ENCODE measurements at regions not wholly inside any gene's neighbourhood (a gene's known extent, or its start where the extent isn't known, plus 50 kb on each side); places are given as distances from the start of the nearest gene placed in this dataset.

- TF ChIP-seq POLR2AphosphoS5 (IDR thresholded peaks at IDR 0.05), result no peak
- TF ChIP-seq CTCF (IDR thresholded peaks at IDR 0.05), result no peak
- no peak for TF ChIP-seq POLR2A (IDR thresholded peaks at IDR 0.05)
- TF ChIP-seq EP300 (IDR thresholded peaks at IDR 0.05; ENCODE audit: low read depth), result no peak
- Histone ChIP-seq H3K36me3 (no peaks in the 10 kb centered on the region), H3K4me3 (no peak overlapping the region), H3K27ac (no peak overlapping the region), H3K4me1 (peaks cover 7 to 18% (median 11%) of the 10 kb centered on the region in 4 donors), H3K27me3 (peaks cover 68% of the 10 kb centered on the region), H3K9me3 (no peaks in the 10 kb centered on the region)
- in situ Hi-C loops (cut with MboI; ENCODE audit: low pct_ligation_motif_present in 1 of 4, low pct_unique_long_range_greater_than_20kb in 1 of 4, low sequenced_read_pairs in 3 of 4), result loop anchor here (25.0 kb wide), 2 partner anchors 317 to 542 kb away; partner anchors contain the start of genes GNAS (in 2 of the 4) and GNAS-AS1 (in 2 of the 4)
- no peak for DNase-seq
- intact Hi-C loops (cut with DNase I; ENCODE audit: low total_unique reads), result no loop called here
- WGBS, 2 donors (ENCODE audit: low coverage in 1 of 2), result 53 to 80% methylated on average over 7 to 12 of the region's 12 CpGs
Observed at GRCh38 chr20:59404749-59405148, 104.3 kb downstream of the EDN3 start.

GRCh38 chr20:59405226-59406200 is 105.1 kb downstream of the EDN3 start:
- Histone ChIP-seq H3K9me3 (no peaks in the 10 kb centered on the region), H3K27ac (no peak overlapping the region), H3K36me3 (no peaks in the 10 kb centered on the region), H3K4me3 (no peak overlapping the region), H3K27me3 (peaks cover 67% of the 10 kb centered on the region), H3K4me1 (peaks cover 7 to 18% (median 11%) of the 10 kb centered on the region in 4 donors)
- 58 to 66% methylated on average over 10 to 15 of the region's 15 CpGs for WGBS, 2 donors (ENCODE audit: low coverage in 1 of 2)
- no peak for DNase-seq
- TF ChIP-seq CTCF (IDR thresholded peaks at IDR 0.05) (no peak), POLR2A (IDR thresholded peaks at IDR 0.05) (no peak), POLR2AphosphoS5 (IDR thresholded peaks at IDR 0.05) (no peak), EP300 (IDR thresholded peaks at IDR 0.05; ENCODE audit: low read depth) (no peak)
- intact Hi-C loops (cut with DNase I; ENCODE audit: low total_unique reads), result no loop called here
- in situ Hi-C loops (cut with MboI; ENCODE audit: low pct_ligation_motif_present in 1 of 4, low pct_unique_long_range_greater_than_20kb in 1 of 4, low sequenced_read_pairs in 3 of 4), result loop anchor here (25.0 kb wide), 2 partner anchors 318 to 543 kb away; partner anchors contain the start of genes GNAS (in 2 of the 4) and GNAS-AS1 (in 2 of the 4)

GRCh38 chr20:59406446-59406845 is 106.0 kb downstream of the EDN3 start:
- Histone ChIP-seq H3K27me3 (peaks cover 64% of the 10 kb centered on the region), H3K4me1 (peaks cover 7 to 18% (median 11%) of the 10 kb centered on the region in 4 donors), H3K27ac (no peak overlapping the region), H3K36me3 (no peaks in the 10 kb centered on the region), H3K9me3 (no peaks in the 10 kb centered on the region), H3K4me3 (no peak overlapping the region)
- intact Hi-C loops (cut with DNase I; ENCODE audit: low total_unique reads) (no loop called here), in situ Hi-C loops (cut with MboI; ENCODE audit: low pct_ligation_motif_present in 1 of 4, low pct_unique_long_range_greater_than_20kb in 1 of 4, low sequenced_read_pairs in 3 of 4) (loop anchor here (25.0 kb wide), 2 partner anchors 319 to 544 kb away; partner anchors contain the start of genes GNAS (in 2 of the 4) and GNAS-AS1 (in 2 of the 4))
- DNase-seq, result no peak
- 83 to 100% methylated on average over 2 to 4 of the region's 4 CpGs for WGBS, 2 donors (ENCODE audit: low coverage in 1 of 2)
- TF ChIP-seq CTCF (IDR thresholded peaks at IDR 0.05), result no peak
- no peak for TF ChIP-seq POLR2A (IDR thresholded peaks at IDR 0.05)

GRCh38 chr20:59411170-59411569 is 110.8 kb downstream of the EDN3 start:
- 70 to 90% methylated on average over 2 to 17 of the region's 17 CpGs for WGBS, 2 donors (ENCODE audit: low coverage in 1 of 2)
- TF ChIP-seq POLR2AphosphoS5 (IDR thresholded peaks at IDR 0.05) (no peak), EP300 (IDR thresholded peaks at IDR 0.05; ENCODE audit: low read depth) (no peak), CTCF (IDR thresholded peaks at IDR 0.05) (no peak), POLR2A (IDR thresholded peaks at IDR 0.05) (no peak)
- H3K36me3 ChIP-seq, result no peaks in the 10 kb centered on the region
- H3K4me3 ChIP-seq, result no peak overlapping the region
- no peaks in the 10 kb centered on the region for H3K9me3 ChIP-seq
- intact Hi-C loops (cut with DNase I; ENCODE audit: low total_unique reads), result no loop called here
- no peak overlapping the region for H3K27ac ChIP-seq
- in situ Hi-C loops (cut with MboI; ENCODE audit: low pct_ligation_motif_present in 1 of 4, low pct_unique_long_range_greater_than_20kb in 1 of 4, low sequenced_read_pairs in 3 of 4), result loop anchor here (25.0 kb wide), 2 partner anchors 324 to 549 kb away; partner anchors contain the start of genes GNAS (in 2 of the 4) and GNAS-AS1 (in 2 of the 4)
- no peak for DNase-seq
- H3K27me3 ChIP-seq, result peaks cover 32% of the 10 kb centered on the region
- no peaks in the 10 kb centered on the region for H3K4me1 ChIP-seq

Data from transverse colon (tissue), 4 donors.